GM23248 (cell line): ENCODE measurements at regions not wholly inside any gene's neighbourhood (a gene's known extent, or its start where the extent isn't known, plus 50 kb on each side); places are given as distances from the start of the nearest gene placed in this dataset.

Experiments used
- EZH2 ChIP-seq: fragments of 200-600 bp; sonication (generic); IDR thresholded peaks from 2 replicates; pipeline ENCODE4 v1.6.1; 2018; ENCODE audit warnings: antibody characterized with exemption, mild to moderate bottlenecking; ENCODE audit not compliant: insufficient read depth, poor library complexity, severe bottlenecking
- EZH2phosphoT487 ChIP-seq: fragments of 200-600 bp; sonication (generic); IDR thresholded peaks from 2 replicates; pipeline ENCODE4 v1.6.1; 2018; ENCODE audit warnings: antibody characterized with exemption, moderate library complexity, mild to moderate bottlenecking, low read depth; ENCODE audit not compliant: insufficient read depth

- TF ChIP-seq EZH2phosphoT487: no peak
- TF ChIP-seq EZH2: no peak
Measured at GRCh38 chr7:104074529-104074928, 85.1 kb upstream of the RELN start.
